Motor neuron (in vitro differentiated cells): ENCODE measurements at regions not wholly inside any gene's neighbourhood (a gene's known extent, or its start where the extent isn't known, plus 50 kb on each side); places are given as distances from the start of the nearest gene placed in this dataset.

Source experiments
- ATAC-seq, 8 experiments: fragments of 200-7000 bp; cut with Tn5 transposase; replicated peaks in 6 of 8; 2 replicates each; pipeline ENCODE4 v1.8.0; 2021; ENCODE audit warnings: mild to moderate bottlenecking in 8 of 8, moderate library complexity in 8 of 8
- H3K27ac ChIP-seq, 2 donors: fragments of 250-450 bp; sonication (Bioruptor Pico); 2 replicates each; pipeline ENCODE4 v1.9.0; 2021; ENCODE audit warnings: antibody characterized with exemption in 2 of 2, mild to moderate bottlenecking in 2 of 2, moderate library complexity in 1 of 2
- H3K4me1 ChIP-seq, 2 donors: fragments of 250-450 bp; sonication (Bioruptor Pico); replicated peaks in 1 of 2; 2 replicates each; pipeline ENCODE4 v1.6.1; 2021; ENCODE audit warnings: antibody characterized with exemption in 2 of 2, mild to moderate bottlenecking in 2 of 2, moderate library complexity in 1 of 2
- H3K4me3 ChIP-seq, 5 donors: fragments of 250-450 bp; sonication (Bioruptor Pico); 2 replicates each; pipeline ENCODE4 v1.9.0; 2021; ENCODE audit warnings: antibody characterized with exemption in 5 of 5, mild to moderate bottlenecking in 5 of 5, moderate library complexity in 4 of 5
- WGBS, 10 experiments: fragments of 450-650 bp; shearing (Covaris generic); methylation state at CpG; one replicate each; pipeline ENCODE4 v1.0.0; 2022; 5-methylcytosine and 5-hydroxymethylcytosine counted together
- in situ Hi-C, 9 experiments: fragments of 400-800 bp; cut with MboI; loops; one replicate each; pipeline ENCODE4 v1.15.0; 2021; ENCODE audit warnings: low sequenced_read_pairs in 9 of 9, low pct_unique_long_range_greater_than_20kb in 2 of 9; ENCODE audit not compliant: unreplicated experiment in 9 of 9

DNA sequence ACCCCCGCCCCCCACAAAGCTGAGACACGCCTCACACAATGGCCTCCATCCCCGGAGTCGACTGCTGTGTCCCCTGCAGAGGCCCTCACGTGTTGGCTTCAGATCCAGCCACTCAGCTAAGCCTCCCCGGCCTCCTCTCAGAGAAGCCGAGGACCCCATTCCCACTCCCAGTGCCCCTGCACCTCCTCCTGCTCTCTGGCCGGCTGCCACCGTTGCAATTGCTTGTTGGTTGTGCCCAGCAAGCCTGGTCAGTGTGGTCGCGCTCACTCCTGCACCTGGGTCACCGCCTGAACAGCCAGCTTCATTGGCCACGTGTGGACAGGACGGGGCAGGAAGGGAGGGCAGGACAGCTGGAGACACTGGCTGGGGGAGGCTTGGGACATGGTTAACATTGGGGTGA is 191.5 kb upstream of the SALL3 start:
- no peak overlapping the region for H3K27ac ChIP-seq
- WGBS, 10 experiments, result 36 to 76% (median 65%) methylated on average over 2 to 8 of the region's 14 CpGs; no CpG with 5 or more reads in 7 of the 10 experiments
- H3K4me1 ChIP-seq, result no peaks in the 10 kb centered on the region
- ATAC-seq, result no peak
- in situ Hi-C loops, result no loop called here
- H3K4me3 ChIP-seq, result no peak overlapping the region

DNA sequence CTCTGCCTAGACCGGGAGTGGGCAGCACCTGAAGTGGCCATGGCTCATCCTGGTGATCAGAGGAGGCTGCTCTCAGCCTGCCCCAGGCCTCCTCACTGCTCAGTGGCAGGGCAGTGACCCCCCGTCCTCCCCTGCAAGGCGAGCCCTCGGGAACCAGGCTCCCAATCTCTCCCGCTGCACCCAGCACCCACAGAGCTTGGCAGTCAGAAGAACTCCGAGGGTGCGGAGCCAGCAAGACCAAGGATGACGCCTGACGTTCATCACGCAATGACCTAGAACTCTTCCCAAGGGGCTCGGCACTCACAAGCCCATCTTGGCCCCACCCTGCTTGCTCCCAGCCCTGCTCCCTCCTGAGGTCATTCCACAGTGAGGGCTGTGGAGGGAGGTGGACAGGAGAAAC is 189.8 kb upstream of the SALL3 start:
- H3K27ac ChIP-seq, result no peak overlapping the region
- no peak overlapping the region for H3K4me3 ChIP-seq
- in situ Hi-C loops, result no loop called here
- H3K4me1 ChIP-seq, result no peaks in the 10 kb centered on the region
- 30 to 100% (median 73%) methylated on average over 1 to 3 of the region's 11 CpGs; no CpG with 5 or more reads in 7 of the 10 experiments for WGBS, 10 experiments
- no peak for ATAC-seq

DNA sequence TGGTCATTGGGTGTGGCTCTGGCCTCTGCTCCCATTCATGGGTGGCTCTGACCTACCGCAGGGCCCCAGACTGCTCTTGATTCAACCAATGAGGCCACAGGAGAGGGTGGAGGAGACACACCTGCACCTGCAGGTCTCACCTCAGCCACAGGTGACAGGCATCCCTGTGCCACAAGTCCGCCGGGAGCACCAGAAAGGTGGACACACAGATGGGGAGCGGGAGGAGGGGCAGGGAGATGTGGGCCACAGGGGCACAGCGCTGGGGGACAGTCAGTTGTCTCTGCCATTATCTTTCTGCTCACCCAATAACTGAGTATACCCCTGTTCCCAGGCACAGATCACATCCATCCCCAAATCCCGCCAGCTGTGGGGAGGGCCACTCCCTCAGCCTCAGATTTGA is 189.1 kb upstream of the SALL3 start:
- 30 to 80% (median 60%) methylated on average over 1 to 2 of the region's 6 CpGs; no CpG with 5 or more reads in 7 of the 10 experiments for WGBS, 10 experiments
- no peak for ATAC-seq

DNA sequence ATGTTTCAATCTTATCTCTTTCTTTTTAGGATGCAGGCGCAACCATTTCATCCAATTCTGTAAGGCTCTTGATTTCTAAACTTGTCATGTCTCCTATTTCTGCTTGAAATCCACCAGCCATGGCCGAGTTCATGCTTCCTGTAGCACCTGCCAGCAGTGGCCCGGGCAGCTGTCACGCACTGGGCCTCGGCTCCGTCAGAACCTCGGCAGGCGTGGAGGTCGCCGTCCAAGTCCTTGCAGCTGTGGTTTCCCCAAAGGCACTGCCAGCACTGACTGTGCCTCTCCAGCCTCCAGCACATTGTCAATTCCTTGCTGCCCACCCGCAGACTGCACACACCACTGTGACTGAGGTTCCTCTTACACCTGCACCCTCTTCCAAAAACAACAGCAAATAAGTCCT is 188.7 kb upstream of the SALL3 start:
- Histone ChIP-seq H3K4me3 (no peak overlapping the region), H3K27ac (no peak overlapping the region), H3K4me1 (no peaks in the 10 kb centered on the region)
- ATAC-seq, result no peak
- in situ Hi-C loops, result no loop called here
- 28 to 93% (median 70%) methylated on average over 1 to 9 of the region's 11 CpGs; no CpG with 5 or more reads in 4 of the 10 experiments for WGBS, 10 experiments

More for the DNA sequence above, 189.1 kb upstream of the SALL3 start:
- Histone ChIP-seq H3K4me3 (no peak overlapping the region), H3K4me1 (no peaks in the 10 kb centered on the region), H3K27ac (no peak overlapping the region)
- in situ Hi-C loops, result no loop called here

DNA sequence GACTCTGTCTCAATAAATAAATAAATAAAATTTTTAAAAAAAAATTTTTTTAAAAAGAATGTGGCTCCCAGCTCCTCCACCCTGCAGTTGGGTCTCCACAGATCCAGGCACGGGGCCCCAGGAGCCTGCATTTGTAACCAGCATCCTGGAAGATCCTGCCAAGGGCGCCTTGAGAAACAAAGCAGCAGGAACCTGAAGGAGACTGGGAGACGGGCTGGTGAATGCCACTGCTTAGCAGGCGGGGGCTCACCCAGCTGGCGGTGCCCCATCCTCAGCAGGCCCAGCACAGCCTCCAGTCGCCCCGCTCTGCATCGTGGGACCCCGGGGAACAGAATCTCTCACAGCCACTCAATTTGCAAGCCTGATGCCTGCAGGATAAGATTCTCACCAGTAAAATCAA is 187.5 kb upstream of the SALL3 start:
- in situ Hi-C loops, result no loop called here
- H3K4me3 ChIP-seq, result no peak overlapping the region
- WGBS, 10 experiments, result 0 to 100% (median 77%) methylated on average over 1 to 9 of the region's 9 CpGs; no CpG with 5 or more reads in 2 of the 10 experiments
- no peaks in the 10 kb centered on the region for H3K4me1 ChIP-seq
- ATAC-seq, result no peak
- no peak overlapping the region for H3K27ac ChIP-seq

DNA sequence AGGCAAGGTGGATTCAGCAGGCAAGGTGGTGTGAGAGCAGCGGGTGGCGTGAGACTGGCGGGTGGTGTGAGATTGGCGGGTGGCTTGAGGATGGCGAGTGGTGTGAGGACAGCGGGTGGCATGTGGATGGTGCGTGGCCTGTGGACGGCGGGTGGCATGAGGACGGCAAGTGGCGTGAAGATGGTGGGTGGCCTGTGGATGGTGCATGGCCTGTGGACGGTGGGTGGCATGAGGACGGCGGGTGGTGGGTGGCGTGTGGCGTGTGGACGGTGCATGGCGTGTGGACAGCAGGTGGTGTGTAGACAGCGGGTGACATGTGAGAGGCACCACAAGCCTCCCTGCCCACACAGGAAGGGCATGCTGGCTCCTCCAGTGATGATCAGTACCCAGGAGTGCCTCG is 186.9 kb upstream of the SALL3 start:
- no peak for ATAC-seq
- in situ Hi-C loops, result no loop called here
- H3K27ac ChIP-seq, result no peak overlapping the region
- no peaks in the 10 kb centered on the region for H3K4me1 ChIP-seq
- H3K4me3 ChIP-seq, result no peak overlapping the region
- whole genome bisulfite sequencing, 10 experiments, result 67 to 100% (median 97%) methylated on average over 1 to 9 of the region's 20 CpGs; no CpG with 5 or more reads in 3 of the 10 experiments

DNA sequence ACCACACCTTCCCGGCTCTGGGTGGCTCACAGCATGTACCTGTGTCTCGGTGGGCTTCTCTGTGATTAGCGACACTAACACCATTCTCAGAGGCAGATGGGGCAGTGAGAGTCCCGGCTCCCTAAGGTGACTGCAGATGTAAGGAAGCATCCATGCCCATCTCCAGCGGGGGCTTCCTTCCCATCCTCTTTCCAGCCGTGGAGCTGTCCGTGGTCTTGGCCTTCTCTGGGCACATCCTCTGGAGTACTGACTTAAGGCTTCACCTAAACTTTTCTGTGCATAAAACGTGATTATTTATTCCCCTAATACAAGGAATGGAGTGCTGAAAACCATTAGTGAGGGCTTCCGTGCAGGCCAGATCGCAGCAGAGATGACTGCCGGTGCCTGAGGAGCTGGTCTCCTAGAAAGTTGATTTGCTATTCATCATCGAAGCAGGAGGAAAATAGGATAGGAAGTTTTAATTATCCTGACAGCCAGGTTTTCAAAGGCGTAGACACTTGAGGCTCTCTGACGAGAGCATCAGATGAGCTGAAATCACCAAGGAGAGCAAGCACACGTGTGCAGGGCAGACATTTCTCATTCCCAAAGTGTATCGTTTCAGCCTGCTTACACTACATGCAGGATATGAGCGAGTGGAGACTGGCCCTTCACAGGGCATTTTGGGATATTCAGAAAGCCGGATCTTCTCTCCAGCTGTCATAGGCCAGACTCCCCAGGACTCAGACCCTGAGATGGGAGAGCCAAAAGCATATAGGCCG is 186.1 kb upstream of the SALL3 start:
- ATAC-seq, result peak in 3 of 8 experiments; percentile 48 to 72 (median 51)
- 10 to 96% (median 78%) methylated on average over 2 to 18 of the region's 19 CpGs; no CpG with 5 or more reads in 2 of the 10 experiments for WGBS, 10 experiments
- no peaks in the 10 kb centered on the region for H3K4me1 ChIP-seq
- in situ Hi-C loops, result no loop called here
- no peak overlapping the region for H3K4me3 ChIP-seq
- H3K27ac ChIP-seq, result no peak overlapping the region

DNA sequence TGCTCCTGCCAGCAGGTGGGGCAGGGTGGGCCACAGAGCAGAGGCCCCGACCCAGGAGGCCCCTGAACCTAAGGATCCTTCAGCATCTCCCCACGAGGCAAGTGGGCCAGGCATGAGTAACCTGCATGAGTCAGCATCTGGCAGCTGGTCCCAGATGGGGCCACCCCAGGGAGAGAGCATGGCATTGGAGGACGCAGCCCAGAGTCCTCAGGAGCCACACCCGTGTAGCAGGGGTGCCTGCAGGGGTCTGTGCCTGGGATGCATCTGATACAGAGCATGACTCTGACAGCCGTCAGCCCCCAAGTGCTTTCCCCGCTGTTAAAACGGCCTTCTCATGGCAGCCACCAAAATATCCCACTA is 185.6 kb upstream of the SALL3 start:
- Histone ChIP-seq H3K4me3 (no peak overlapping the region), H3K4me1 (no peaks in the 10 kb centered on the region), H3K27ac (no peak overlapping the region)
- WGBS, 10 experiments, result 0 to 60% (median 34%) methylated on average over 1 to 2 of the region's 7 CpGs; no CpG with 5 or more reads in 4 of the 10 experiments
- in situ Hi-C loops, result no loop called here
- ATAC-seq, result peak in 4 of 8 experiments; percentile 78 to 95 (median 84)

DNA sequence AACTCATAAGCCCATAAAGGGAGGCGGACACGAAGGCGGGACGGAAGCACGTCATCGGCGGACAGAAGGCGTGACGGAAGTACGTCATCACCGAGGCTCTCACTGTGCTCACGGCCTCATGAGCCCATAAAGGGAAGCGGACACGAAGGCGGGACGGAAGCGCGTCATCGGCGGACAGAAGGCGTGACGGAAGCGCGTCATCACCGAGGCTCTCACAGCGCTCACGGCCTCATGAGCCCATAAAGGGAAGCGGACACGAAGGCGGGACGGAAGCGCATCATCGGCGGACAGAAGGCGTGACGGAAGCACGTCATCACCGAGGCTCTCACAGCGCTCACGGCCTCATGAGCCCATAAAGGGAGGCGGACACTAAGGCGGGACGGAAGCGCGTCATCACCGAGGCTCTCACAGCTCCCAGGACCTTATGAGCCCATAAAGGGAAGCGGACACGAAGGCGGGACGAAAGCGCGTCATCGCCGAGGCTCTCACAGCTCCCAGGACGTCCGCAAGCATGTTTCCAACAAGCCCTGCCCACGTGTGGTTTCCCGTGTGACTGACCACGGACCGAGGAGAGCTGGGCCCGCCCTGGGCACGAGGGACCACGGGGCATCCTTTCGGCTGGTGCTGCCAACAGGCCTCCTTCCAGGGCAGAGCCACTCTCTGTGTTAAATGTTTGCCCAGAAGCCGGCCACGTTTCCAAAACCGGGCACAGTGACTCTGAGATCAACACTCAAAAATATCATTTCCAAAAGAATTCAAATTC is 182.7 kb upstream of the SALL3 start:
- no peaks in the 10 kb centered on the region for H3K4me1 ChIP-seq
- ATAC-seq, result no peak
- in situ Hi-C loops, result no loop called here
- WGBS, 10 experiments, result 60 to 94% (median 77%) methylated on average over 2 to 39 of the region's 67 CpGs; no CpG with 5 or more reads in 2 of the 10 experiments
- no peak overlapping the region for H3K27ac ChIP-seq
- H3K4me3 ChIP-seq, result no peak overlapping the region

DNA sequence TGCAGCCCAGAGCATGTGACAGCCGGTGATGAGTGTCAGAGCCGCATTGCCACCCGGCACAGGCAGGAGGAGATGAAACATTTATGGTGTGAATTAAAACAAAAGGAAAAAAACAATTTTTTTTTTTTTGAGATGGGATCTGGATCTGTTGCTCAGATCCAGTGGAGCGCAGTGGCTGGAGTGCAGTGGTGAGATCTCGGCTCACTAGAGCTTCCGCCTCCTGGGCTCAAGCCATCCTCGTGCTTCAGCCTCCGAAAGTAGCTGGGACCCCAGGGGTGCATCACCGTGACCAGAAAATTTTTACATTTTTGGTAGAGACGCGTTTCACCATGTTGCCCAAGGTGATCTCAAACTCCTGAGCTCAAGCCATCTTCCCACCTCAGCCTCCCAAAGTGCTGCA is 182.1 kb upstream of the SALL3 start:
- 0 to 100% (median 67%) methylated on average over 2 to 10 of the region's 11 CpGs; no CpG with 5 or more reads in 4 of the 10 experiments for WGBS, 10 experiments

DNA sequence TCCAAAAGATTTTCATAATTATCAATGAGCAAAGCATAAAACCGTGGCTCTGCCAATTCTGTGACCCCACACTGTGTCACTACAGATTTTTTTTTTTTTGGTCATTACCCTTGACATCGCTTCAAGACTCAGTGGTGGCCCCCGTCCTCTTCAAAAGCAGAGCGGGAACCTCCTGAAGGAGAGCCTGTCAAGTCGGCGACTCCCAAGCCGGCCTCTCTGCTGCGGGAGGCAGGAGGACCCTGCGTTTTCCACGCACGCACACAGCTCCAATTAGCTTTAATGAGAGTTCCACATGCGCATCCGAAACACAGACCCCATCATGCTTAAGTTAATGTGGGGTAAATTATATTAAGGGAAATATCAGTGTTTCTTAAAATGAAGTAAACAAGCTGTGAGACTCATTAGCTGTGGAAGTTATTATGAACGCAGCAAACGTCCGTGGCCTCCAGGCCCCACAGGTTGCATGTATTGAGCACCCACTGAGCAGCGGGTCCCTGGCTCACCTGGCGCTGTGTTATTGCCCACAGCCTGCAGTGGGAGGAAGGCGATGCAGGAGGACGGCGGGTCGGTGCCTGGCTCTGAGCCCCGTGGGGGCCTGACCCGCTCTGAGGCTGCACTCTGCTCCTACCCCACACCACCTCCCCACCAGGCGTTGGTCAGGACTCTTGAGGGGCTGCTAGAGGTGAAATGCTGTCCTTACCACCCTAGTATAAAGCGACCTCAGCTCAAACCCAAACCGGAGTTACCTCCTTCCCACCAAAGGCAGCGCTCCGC is 181.0 kb upstream of the SALL3 start:
- ATAC-seq, result no peak
- Histone ChIP-seq H3K4me1 (no peaks in the 10 kb centered on the region), H3K4me3 (no peak overlapping the region), H3K27ac (no peak overlapping the region)
- 18 to 83% (median 60%) methylated on average over 2 to 22 of the region's 29 CpGs; no CpG with 5 or more reads in 1 of the 10 experiments for WGBS, 10 experiments
- in situ Hi-C loops, result no loop called here

More for the DNA sequence above, 182.1 kb upstream of the SALL3 start:
- in situ Hi-C loops, result no loop called here
- Histone ChIP-seq H3K27ac (no peak overlapping the region), H3K4me3 (no peak overlapping the region), H3K4me1 (no peaks in the 10 kb centered on the region)
- ATAC-seq, result no peak

DNA sequence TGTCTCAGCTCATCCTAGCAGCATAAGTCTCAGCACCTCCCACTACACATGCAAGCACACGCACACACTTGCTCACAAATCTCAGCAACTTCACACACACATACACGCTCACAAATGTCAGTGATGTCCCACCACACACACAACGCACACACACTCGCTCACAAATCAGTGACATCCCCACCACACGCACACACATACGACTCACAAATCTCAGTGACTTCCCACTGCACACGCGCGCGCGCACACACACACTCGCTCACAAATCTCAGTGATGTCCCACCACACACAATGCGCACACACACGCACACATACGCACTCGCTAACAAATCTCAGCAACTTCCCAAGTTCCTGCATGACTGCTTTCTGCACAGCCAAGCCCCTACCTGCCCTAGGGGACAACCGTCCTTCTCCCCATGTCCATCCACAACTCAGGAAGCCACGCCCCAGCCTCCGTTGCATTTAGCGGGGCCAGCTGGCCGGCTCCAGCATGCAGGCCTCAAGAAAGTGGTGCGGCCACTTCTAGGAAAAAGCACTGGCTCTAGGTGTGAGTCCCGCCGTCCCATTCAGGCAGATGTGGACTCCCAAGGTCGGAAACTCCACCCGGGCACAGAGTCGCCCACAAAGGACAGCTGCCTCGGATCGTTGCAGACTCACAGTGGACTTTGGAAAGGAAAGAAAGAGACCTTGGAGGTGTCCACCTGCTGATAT is 180.1 kb upstream of the SALL3 start:
- WGBS, 10 experiments, result 39 to 93% (median 73%) methylated on average over 3 to 15 of the region's 29 CpGs; no CpG with 5 or more reads in 3 of the 10 experiments
- no peak overlapping the region for H3K4me3 ChIP-seq
- in situ Hi-C loops, result no loop called here
- H3K27ac ChIP-seq, result no peak overlapping the region
- H3K4me1 ChIP-seq, result no peaks in the 10 kb centered on the region
- ATAC-seq, result no peak
